HG03060 (cell line): ENCODE measurements at regions not wholly inside any gene's neighbourhood (a gene's known extent, or its start where the extent isn't known, plus 50 kb on each side); places are given as distances from the start of the nearest gene placed in this dataset.

Experiments used
- ATAC-seq: cut with Tn5 transposase; IDR thresholded peaks from one replicate; pipeline ENCODE4 v1.9.1; 2021; ENCODE audit warnings: low read depth, moderate number of reproducible peaks; ENCODE audit not compliant: unreplicated experiment

DNA sequence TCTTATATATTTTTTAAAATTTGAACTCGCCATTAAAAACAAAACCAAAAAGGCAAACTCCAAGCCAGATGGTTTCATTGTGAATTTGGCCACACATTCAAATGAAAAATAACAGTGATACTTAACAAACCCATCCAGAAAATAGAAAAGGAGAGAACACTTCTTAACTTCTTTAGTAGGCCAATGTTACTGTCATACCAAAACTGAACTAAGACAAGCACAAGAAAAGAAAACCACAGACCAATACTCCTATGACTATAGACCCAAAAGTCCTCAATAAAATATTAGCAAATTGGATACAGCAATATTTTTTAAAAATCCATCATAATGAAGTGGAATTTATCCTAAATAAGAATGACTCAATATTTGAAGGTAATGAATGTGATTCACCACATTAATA is 73.5 kb upstream of the ALDH1A3 start:
- ATAC-seq: no peak

DNA sequence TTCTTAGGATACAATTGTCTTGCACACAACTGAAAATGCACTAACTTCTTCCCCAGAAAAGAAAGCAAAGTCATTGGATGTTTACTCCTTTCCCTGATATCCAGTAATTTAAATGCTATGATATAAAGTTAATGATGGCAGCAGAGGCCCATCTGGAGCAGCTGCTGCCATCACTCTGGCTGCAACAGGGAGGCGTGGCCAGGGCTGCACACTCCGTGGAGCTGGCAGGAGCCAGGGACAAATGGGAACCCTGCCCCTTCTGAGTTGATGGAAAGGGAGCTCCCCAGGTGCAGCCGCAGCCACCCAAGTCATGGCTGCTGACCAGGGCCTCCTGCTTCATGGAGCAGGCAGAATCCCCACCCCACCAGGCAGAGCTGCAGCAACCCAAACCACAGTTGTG is 72.6 kb upstream of the ALDH1A3 start:
- no peak for ATAC-seq

DNA sequence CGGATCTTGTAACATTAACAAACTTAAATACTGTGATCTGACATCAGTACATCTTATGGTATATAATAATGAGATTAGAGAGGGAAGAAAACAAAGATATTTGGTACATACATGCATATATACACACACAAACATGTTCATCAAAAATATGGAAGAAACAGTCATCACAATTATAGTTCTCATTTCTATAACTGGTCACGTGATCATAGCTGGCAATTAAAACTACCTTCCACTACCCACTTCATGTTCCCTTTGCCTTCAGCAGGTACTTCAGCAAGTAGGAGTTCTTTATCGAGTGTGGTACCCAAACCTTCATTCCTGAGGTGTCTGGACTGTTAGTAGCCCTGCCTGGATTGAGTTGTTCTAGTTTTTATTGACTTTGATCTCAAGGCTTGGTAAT is 70.9 kb upstream of the ALDH1A3 start:
- ATAC-seq: no peak

DNA sequence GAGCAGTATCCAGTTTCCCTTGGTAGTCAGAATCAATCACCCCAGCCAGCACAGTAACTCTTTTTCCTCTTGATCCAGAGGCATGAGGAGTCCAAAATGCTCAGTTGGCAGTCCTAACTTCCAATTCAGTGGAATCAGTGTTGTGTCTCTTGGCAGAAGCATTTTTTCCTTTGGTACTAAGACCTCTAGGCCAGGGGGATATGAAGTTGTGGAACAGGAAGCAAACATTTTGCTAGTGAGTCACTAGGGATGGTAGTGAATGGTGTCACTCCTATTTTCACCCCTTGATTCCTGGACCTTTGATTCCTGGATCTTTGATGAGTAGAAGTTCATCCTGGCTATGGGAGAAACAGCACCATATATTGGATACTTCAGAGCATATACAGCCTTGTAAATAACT is 70.5 kb upstream of the ALDH1A3 start:
- ATAC-seq: no peak

DNA sequence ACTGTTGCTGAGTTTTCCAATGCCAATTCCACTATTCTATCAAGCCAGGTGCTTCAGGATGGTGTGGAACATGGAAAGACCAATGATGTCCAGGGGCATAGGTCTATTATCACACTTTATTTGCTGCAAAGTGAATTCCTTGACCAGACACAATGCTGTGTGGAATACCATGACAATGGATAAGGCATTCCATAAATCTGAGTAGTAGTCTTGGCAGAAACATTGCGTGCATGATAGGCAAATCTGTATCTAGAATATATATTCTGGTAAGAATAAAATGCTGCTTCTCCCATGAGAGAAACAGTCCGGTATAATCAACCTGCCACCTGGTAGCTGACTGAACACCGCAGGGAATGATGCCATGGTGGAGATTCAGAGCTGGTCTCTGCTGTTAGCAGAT is 70.0 kb upstream of the ALDH1A3 start:
- no peak for ATAC-seq

DNA sequence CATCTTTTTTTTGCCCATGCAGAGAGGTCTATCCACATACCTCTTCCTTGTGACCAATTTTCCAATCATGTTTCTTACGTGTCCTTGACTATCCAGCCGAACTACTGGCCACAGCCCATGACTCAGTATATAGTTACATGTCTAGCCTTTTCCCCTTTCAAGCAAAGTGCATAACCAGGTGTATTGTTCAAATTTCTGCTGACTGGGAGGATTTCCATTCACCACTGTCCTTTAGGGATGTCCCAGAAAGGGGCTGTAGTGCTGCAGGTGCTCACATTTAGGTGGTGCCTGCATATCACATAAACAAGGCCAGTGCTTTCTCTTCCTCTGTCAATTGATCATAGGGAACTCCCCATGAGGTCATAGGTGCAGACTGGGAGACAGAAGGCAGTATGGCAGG is 69.4 kb upstream of the ALDH1A3 start:
- ATAC-seq: no peak

DNA sequence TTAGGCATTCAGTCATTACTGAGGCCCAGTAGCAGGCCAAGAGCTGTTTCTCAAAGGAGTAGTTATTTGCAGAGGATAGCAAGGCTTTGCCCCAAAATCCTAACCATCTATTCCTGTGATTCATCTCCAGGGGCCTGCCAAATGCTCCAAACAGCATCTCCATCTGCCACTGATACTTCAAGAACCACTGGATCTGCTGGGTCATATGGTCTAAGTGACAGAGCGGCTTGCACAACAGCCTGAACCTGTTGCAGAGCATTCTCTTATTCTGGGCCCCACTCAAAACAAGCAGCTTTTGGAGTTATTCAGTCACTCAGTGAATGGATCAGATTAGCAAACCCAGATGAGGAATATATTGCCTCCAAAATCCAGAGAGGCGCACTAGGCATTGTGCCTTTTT is 68.8 kb upstream of the ALDH1A3 start:
- no peak for ATAC-seq

DNA sequence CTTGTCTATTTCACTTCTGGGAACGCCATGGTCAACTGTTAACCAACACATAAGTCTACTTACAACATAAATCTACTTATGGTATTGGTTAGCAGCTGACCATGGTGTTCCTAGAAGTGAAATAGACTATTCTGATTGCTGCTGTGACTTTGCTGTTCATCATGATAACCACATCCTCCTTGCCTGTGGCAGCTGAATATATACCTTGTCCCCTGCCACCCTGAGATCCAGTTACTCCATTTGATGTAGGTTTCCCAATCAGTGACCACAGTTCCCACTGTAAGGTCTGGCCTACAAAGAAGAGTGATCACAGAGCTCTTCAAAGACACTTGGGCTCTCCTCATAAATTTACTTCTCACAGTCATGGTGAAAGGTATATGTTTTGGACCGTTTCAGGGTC is 66.8 kb upstream of the ALDH1A3 start:
- ATAC-seq: no peak

DNA sequence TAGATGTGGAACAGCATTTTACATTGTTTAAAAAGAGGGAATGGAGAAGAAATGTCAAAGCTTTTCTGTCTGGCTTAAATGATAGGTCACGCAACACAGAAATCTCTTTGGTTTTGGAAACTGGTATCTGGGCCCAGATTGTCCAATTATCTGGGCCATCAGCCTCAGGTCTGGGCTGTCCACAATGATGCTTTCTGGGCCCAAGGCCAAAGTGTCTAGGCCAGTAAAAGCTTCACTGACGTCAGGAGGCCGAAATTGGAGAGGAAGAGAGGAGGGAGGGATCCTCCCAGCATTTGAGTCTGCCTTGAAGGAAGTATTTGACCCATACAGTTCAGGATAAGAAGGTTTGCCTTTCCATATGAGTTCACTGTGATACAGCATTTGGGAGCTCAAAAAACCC is 60.7 kb upstream of the ALDH1A3 start:
- ATAC-seq: no peak

DNA sequence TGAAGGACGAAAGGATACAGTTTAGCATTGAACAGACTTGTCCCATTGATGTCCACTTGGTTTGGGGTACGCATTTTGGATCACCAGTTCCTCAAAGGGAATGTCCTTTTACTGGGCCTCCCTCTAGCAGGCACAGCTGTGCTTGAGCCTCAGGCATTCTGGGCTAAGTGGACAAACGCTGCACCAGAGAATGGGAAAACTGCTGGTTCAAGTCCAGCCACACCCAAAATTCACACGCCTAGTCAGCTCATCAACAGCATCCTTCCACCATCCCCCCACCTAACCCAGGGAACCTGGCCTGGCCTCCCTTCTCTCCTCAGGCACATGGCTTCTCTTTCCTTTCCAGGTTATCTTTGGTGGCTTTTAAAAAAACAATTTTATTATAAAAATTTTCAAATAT is 59.1 kb upstream of the ALDH1A3 start:
- no peak for ATAC-seq

DNA sequence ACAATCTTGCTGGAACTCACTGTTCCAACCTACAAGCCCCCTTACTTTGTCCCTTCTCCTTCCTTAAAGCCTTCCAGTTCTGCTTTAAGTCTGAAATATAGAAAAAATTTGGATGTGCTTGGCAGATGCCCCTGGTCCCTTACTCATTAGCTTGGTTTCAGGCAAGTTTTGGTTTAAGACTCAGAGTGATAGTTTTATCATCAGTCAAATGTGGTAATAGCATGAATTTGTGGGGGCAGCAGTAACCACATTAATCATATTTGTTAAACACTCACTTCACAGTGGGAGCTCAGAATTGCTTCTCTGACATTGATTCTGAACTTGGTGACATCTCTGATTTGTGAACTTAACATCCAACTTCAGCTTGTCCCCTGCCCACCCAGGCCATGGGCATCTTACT is 58.3 kb upstream of the ALDH1A3 start:
- no peak for ATAC-seq

DNA sequence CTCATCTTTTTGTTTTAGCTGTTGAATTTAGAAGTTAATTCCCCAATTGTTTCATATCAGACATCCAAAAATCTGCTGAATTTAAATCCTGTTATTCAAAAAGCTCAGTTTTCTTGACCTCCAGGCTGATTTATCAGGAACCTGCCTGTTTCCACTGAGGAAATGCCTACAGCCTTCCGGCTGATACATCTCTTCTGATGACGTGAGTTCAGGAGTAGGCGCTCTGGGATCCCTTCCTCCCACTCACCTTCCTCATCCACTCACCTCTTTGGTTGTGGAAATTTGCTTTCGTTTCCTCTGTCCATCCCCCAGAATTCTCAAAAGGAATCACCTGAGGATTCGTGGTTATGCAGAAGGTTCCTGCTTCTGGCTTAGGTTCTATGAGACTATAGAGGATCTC is 55.4 kb upstream of the ALDH1A3 start:
- no peak for ATAC-seq

DNA sequence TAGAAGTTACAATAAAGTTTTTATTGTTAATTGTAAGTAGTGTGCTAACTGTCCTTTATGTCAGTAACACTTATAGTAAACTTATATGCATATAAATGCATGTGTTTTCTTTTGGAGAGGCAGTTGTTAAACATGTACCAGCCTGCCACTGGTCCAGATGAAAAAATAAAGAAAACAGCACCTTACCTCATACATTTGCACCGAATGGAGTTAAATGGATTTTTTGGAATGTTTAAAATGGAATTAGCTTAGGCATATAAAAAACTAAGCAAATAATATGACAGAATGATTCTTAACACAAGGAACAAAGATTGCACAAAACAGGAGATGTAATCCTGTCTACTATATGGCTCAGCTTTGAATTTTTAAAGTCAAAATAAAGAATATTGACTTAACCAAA is 50.2 kb upstream of the ALDH1A3 start:
- no peak for ATAC-seq
